Left ventricle myocardium inferior (tissue), 1 donor: ENCODE measurements at regions not wholly inside any gene's neighbourhood (a gene's known extent, or its start where the extent isn't known, plus 50 kb on each side); places are given as distances from the start of the nearest gene placed in this dataset.

Experiments
- DNase-seq: peaks from one replicate; pipeline ENCODE4 v3.0.0-alpha.2; 2020
- H3K27ac ChIP-seq: fragments of 200-600 bp; replicated peaks from 2 replicates; pipeline ENCODE4 v1.8.0; 2021
- H3K27me3 ChIP-seq: fragments of 200-600 bp; 2 replicates; pipeline ENCODE4 v1.8.0; 2021; ENCODE audit warnings: low read depth
- H3K36me3 ChIP-seq: fragments of 200-600 bp; 2 replicates; pipeline ENCODE4 v1.8.0; 2021
- H3K4me1 ChIP-seq: fragments of 200-600 bp; 2 replicates; pipeline ENCODE4 v1.8.0; 2021
- H3K4me3 ChIP-seq: fragments of 200-600 bp; 2 replicates; pipeline ENCODE4 v1.8.0; 2021; ENCODE audit warnings: mild to moderate bottlenecking, moderate library complexity
- H3K9me3 ChIP-seq: fragments of 200-600 bp; replicated peaks from 2 replicates; pipeline ENCODE4 v1.8.0; 2021
- intact Hi-C: fragments of 100-400 bp; cut with micrococcal nuclease; formaldehyde crosslinking; loops from one replicate; pipeline ENCODE4 v1.11.0; 2022
- TF ChIP-seq, protein P1 (sequence below): fragments of 200-600 bp; IDR thresholded peaks from 2 replicates; pipeline ENCODE4 v1.8.0; 2021; ENCODE audit warnings: antibody characterized with exemption, mild to moderate bottlenecking, borderline replicate concordance
- donor health status: DM: no; HTN: yes; CAD: no; lungs with severe emphysema.

DNA sequence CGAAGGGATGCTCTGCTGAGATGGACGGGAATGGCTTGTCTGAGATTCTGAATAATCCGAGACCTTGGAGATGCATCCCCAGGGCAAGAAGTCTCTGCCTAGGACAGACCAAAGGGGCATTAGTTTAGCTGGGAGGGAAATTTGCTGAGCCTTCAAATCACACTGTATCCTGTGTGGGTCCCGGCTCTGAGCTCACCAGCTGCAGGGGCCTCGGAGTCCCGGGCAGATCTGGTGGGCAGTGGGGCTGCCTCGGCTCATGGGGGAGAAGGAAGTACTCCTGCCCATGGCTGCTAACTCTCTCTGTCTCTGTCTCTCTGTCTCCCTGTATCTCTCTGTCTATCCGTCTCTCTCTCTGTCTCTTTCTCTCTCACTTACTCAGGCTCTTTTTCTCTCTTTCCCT, 522.4 kb downstream of the TBC1D22A start:
- intact Hi-C loops: no loop called here
- no peak for DNase-seq
- Histone ChIP-seq H3K4me3 (no peak overlapping the region), H3K36me3 (no peaks in the 10 kb centered on the region), H3K27me3 (peaks cover 93% of the 10 kb centered on the region), H3K4me1 (no peaks in the 10 kb centered on the region), H3K27ac (no peak overlapping the region), H3K9me3 (no peaks in the 10 kb centered on the region)
- TF ChIP-seq, protein P1, sequence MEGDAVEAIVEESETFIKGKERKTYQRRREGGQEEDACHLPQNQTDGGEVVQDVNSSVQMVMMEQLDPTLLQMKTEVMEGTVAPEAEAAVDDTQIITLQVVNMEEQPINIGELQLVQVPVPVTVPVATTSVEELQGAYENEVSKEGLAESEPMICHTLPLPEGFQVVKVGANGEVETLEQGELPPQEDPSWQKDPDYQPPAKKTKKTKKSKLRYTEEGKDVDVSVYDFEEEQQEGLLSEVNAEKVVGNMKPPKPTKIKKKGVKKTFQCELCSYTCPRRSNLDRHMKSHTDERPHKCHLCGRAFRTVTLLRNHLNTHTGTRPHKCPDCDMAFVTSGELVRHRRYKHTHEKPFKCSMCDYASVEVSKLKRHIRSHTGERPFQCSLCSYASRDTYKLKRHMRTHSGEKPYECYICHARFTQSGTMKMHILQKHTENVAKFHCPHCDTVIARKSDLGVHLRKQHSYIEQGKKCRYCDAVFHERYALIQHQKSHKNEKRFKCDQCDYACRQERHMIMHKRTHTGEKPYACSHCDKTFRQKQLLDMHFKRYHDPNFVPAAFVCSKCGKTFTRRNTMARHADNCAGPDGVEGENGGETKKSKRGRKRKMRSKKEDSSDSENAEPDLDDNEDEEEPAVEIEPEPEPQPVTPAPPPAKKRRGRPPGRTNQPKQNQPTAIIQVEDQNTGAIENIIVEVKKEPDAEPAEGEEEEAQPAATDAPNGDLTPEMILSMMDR: no peak

DNA sequence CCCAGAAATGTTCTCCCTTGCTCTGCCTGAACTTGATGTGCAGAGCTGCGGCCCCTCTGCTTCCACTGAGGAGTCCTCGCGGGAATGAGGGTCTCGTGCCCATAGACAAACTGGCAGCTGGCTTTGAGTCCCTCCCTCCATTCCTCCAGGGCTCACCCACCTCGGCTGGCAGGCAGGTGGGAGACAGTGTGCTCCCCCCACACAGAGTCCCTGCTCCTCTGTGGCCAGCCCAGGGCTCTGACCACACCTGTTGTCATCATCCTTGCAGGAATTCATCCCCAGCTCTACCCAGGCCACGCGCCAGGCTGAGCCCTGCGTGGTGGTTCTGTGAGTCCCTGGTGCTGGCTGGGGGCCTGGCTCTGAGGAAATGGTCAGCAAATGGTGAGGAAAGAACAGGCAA, 521.9 kb downstream of the TBC1D22A start:
- no peaks in the 10 kb centered on the region for H3K36me3 ChIP-seq
- intact Hi-C loops: no loop called here
- H3K27me3 ChIP-seq: peaks cover 93% of the 10 kb centered on the region
- H3K4me1 ChIP-seq: no peaks in the 10 kb centered on the region
- TF ChIP-seq, protein P1: no peak
- no peaks in the 10 kb centered on the region for H3K9me3 ChIP-seq
- no peak for DNase-seq
- no peak overlapping the region for H3K27ac ChIP-seq
- H3K4me3 ChIP-seq: no peak overlapping the region

DNA sequence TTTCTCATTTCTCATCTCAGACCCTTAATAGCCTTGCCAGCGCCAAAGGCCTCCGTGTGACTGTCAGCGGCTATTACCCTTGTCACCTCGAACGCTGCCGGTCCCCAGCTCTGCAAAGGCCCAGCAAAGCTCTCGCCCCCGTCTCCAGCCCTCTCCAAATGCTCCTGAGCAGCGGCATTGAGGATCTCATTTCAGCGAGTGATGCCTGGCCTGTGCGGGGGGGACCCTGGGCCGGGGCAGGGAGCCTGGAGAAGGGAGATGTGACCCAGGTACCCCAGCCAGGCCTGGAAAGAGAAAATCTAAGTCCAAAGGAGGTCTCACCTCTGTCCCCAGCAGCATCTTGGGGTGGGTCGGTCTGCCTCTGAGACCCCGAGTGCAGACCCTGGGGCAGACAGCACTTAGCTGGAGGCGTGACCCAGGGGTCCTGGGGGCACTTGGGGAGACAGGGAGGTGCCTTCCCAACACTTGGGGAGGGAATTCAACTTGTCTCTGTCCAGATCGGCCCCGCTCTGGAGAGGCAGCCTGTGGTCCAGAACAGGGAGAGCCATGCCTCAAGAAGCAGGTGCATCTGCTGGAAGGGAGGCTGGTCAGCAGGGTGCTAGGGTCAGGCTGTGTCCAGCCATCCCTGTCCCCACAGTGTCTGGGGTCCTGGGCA, 521.3 kb downstream of the TBC1D22A start:
- H3K9me3 ChIP-seq: no peaks in the 10 kb centered on the region
- TF ChIP-seq, protein P1: no peak
- DNase-seq: no peak
- H3K27me3 ChIP-seq: peaks cover 93% of the 10 kb centered on the region
- H3K4me1 ChIP-seq: no peaks in the 10 kb centered on the region
- intact Hi-C loops: no loop called here
- H3K4me3 ChIP-seq: no peak overlapping the region
- H3K36me3 ChIP-seq: no peaks in the 10 kb centered on the region
- H3K27ac ChIP-seq: no peak overlapping the region

DNA sequence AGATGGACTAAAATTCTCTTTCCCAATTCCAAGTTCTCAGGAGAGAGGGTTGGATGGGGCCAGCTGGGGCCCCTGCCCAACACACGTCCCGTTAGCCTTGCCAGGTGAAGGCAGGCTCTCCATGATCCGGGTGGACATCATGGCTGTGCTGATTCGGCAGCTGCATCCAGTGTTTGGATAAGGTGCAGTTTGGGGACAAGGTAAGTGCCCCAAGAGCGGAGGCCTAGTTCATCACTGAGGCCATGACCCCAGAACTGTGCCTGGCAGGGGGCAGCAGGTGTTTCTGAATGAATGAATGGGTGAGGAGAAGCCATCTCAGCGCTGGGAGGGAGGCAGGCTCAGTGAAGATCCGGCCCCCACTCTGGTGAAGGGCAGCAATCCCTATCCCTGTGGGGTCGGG, 520.4 kb downstream of the TBC1D22A start:
- H3K9me3 ChIP-seq: no peaks in the 10 kb centered on the region
- H3K27me3 ChIP-seq: peaks cover 96% of the 10 kb centered on the region
- H3K4me1 ChIP-seq: no peaks in the 10 kb centered on the region
- no peaks in the 10 kb centered on the region for H3K36me3 ChIP-seq
- no peak for DNase-seq
- TF ChIP-seq, protein P1: no peak
- H3K27ac ChIP-seq: no peak overlapping the region
- intact Hi-C loops: no loop called here
- H3K4me3 ChIP-seq: no peak overlapping the region

DNA sequence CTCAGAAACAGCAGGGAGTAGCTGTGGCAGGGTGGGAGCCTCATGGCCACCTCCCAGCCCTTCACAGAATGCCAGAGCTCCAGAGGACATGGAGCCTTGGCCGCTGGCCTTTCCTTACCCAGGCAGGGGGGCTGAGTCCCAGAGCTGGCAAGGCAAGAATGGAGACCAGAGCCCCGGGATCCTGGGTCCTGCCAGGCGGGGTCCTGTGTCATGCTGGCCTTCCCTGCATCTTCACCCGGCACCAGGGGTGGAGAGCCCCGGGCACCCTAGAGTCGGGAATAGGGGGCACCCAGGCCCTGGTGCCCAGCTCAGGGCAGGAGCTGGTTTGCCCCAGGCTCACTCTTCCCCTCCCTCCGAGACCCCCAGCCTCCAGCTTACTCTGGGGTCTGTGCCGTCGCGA, 519.9 kb downstream of the TBC1D22A start:
- Histone ChIP-seq H3K36me3 (no peaks in the 10 kb centered on the region), H3K9me3 (no peaks in the 10 kb centered on the region), H3K4me1 (no peaks in the 10 kb centered on the region), H3K4me3 (no peak overlapping the region), H3K27me3 (peaks cover 96% of the 10 kb centered on the region), H3K27ac (no peak overlapping the region)
- intact Hi-C loops: no loop called here
- DNase-seq: no peak
- TF ChIP-seq, protein P1: no peak
